Smooth muscle cell (in vitro differentiated cells): ENCODE measurements at regions not wholly inside any gene's neighbourhood (a gene's known extent, or its start where the extent isn't known, plus 50 kb on each side); places are given as distances from the start of the nearest gene placed in this dataset.

Experiments
- DNase-seq: peaks from one replicate; lab custom pipeline; 2025; ENCODE audit not compliant: unreplicated experiment; lab: John Stamatoyannopoulos, UW
- H2AFZ ChIP-seq: fragments of 200-600 bp; sonication (generic); 2 replicates; pipeline ENCODE4 v1.6.0; 2016; ENCODE audit warnings: antibody characterized with exemption, low read depth, mild to moderate bottlenecking
- H3F3A ChIP-seq: fragments of 200-600 bp; sonication (generic); 2 replicates; pipeline ENCODE4 v1.6.0; 2017; ENCODE audit warnings: antibody characterized with exemption, low read depth
- H3K27ac ChIP-seq: fragments of 200-600 bp; sonication (generic); 2 replicates; pipeline ENCODE4 v1.5.1; 2016; ENCODE audit warnings: low read depth, mild to moderate bottlenecking
- H3K27me3 ChIP-seq: fragments of 200-600 bp; sonication (generic); 2 replicates; pipeline ENCODE4 v1.6.1; 2016; ENCODE audit warnings: low read depth, mild to moderate bottlenecking
- H3K36me3 ChIP-seq: fragments of 200-600 bp; sonication (generic); 2 replicates; pipeline ENCODE4 v1.5.1; 2016; ENCODE audit warnings: low read depth
- H3K4me1 ChIP-seq: fragments of 200-600 bp; sonication (generic); 2 replicates; pipeline ENCODE4 v1.5.1; 2016; ENCODE audit warnings: low read depth
- H3K4me2 ChIP-seq: fragments of 200-600 bp; sonication (generic); 2 replicates; pipeline ENCODE4 v1.6.0; 2016; ENCODE audit warnings: mild to moderate bottlenecking
- H3K4me3 ChIP-seq: fragments of 200-600 bp; sonication (generic); 2 replicates; pipeline ENCODE4 v1.5.1; 2016; ENCODE audit warnings: mild to moderate bottlenecking
- H3K79me2 ChIP-seq: fragments of 200-600 bp; sonication (generic); 2 replicates; pipeline ENCODE4 v1.6.0; 2016; ENCODE audit warnings: low read depth, mild to moderate bottlenecking
- H3K9ac ChIP-seq: fragments of 200-600 bp; sonication (generic); 2 replicates; pipeline ENCODE4 v1.6.0; 2016; ENCODE audit warnings: low read depth
- H3K9me3 ChIP-seq: fragments of 200-600 bp; sonication (generic); replicated peaks from 2 replicates; pipeline ENCODE4 v1.5.1; 2016; ENCODE audit warnings: low read depth
- H4K20me1 ChIP-seq: fragments of 200-600 bp; sonication (generic); 2 replicates; pipeline ENCODE4 v1.6.0; 2016; ENCODE audit warnings: low read depth
- WGBS: methylation state at CpG from one replicate; pipeline ENCODE4 v1.1.7; 2016; ENCODE audit warnings: low lambda C conversion rate; 5-methylcytosine and 5-hydroxymethylcytosine counted together
- TF ChIP-seq, protein P1 (sequence below): fragments of 200-600 bp; sonication (generic); IDR thresholded peaks from 2 replicates; pipeline ENCODE4 v1.5.1; 2017; ENCODE audit warnings: borderline replicate concordance, mild to moderate bottlenecking, antibody characterized with exemption; ENCODE audit not compliant: insufficient read depth, poor library complexity, severe bottlenecking

DNA sequence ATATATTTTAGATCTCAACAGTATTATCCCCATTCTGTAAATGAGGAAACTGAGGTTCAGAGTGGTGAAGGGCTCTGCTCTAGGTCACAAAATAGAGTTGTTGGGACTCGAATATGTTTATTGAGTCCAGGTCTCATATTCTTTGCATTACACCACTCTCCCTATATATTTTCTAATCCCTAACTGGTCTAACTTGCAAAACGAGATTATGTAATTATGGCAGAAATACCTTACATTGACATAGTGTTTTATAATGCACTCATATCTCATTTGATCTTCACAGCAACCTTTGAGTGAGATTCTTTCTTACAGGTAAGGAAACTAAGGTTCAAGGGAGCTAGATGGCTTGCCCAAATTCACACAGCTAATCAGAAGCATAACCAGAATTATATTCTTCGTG lies 106.9 kb upstream of the LRIG3 start:
- 86% methylated on average over 3 of the region's 3 CpGs for WGBS
- no peaks in the 10 kb centered on the region for H3K4me1 ChIP-seq

GRCh38 chr12:59023861-59024424 lies 103.6 kb upstream of the LRIG3 start:
- H3K9me3 ChIP-seq, result no peaks in the 10 kb centered on the region
- no peaks in the 10 kb centered on the region for H3K27me3 ChIP-seq
- H3K4me3 ChIP-seq, result no peak overlapping the region
- TF ChIP-seq, protein P1, sequence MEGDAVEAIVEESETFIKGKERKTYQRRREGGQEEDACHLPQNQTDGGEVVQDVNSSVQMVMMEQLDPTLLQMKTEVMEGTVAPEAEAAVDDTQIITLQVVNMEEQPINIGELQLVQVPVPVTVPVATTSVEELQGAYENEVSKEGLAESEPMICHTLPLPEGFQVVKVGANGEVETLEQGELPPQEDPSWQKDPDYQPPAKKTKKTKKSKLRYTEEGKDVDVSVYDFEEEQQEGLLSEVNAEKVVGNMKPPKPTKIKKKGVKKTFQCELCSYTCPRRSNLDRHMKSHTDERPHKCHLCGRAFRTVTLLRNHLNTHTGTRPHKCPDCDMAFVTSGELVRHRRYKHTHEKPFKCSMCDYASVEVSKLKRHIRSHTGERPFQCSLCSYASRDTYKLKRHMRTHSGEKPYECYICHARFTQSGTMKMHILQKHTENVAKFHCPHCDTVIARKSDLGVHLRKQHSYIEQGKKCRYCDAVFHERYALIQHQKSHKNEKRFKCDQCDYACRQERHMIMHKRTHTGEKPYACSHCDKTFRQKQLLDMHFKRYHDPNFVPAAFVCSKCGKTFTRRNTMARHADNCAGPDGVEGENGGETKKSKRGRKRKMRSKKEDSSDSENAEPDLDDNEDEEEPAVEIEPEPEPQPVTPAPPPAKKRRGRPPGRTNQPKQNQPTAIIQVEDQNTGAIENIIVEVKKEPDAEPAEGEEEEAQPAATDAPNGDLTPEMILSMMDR, result no peak
- no peaks in the 10 kb centered on the region for H3K4me1 ChIP-seq
- no peak overlapping the region for H3K9ac ChIP-seq
- H3F3A ChIP-seq, result no peaks in the 10 kb centered on the region
- 91% methylated on average over 4 of the region's 4 CpGs for WGBS
- no peaks in the 10 kb centered on the region for H3K79me2 ChIP-seq
- no peak overlapping the region for H3K4me2 ChIP-seq
- H3K36me3 ChIP-seq, result no peaks in the 10 kb centered on the region
- DNase-seq, result no peak
- H4K20me1 ChIP-seq, result no peaks in the 10 kb centered on the region
- no peak overlapping the region for H2AFZ ChIP-seq
- no peak overlapping the region for H3K27ac ChIP-seq

More for the DNA sequence above, 106.9 kb upstream of the LRIG3 start:
- Histone ChIP-seq H3K9me3 (no peaks in the 10 kb centered on the region), H3F3A (no peaks in the 10 kb centered on the region), H3K4me2 (no peak overlapping the region), H2AFZ (no peak overlapping the region), H3K4me3 (no peak overlapping the region), H3K79me2 (no peaks in the 10 kb centered on the region), H3K36me3 (no peaks in the 10 kb centered on the region), H3K9ac (no peak overlapping the region), H4K20me1 (no peaks in the 10 kb centered on the region), H3K27ac (no peak overlapping the region), H3K27me3 (no peaks in the 10 kb centered on the region)
- DNase-seq, result no peak
- TF ChIP-seq, protein P1, result no peak

- Histone ChIP-seq H3K36me3 (no peaks in the 10 kb centered on the region), H3K9ac (no peak overlapping the region), H3K4me1 (no peaks in the 10 kb centered on the region), H3K79me2 (no peaks in the 10 kb centered on the region), H3K4me2 (no peak overlapping the region), H3K27me3 (no peaks in the 10 kb centered on the region), H4K20me1 (no peaks in the 10 kb centered on the region), H3K9me3 (no peaks in the 10 kb centered on the region), H3K4me3 (no peak overlapping the region), H3K27ac (no peak overlapping the region), H2AFZ (no peak overlapping the region), H3F3A (no peaks in the 10 kb centered on the region)
- DNase-seq, result no peak
- TF ChIP-seq, protein P1, result no peak
- WGBS, result 93% methylated on average over 14 of the region's 14 CpGs
Observed at GRCh38 chr12:59020073-59020946, 100.0 kb upstream of the LRIG3 start.

DNA sequence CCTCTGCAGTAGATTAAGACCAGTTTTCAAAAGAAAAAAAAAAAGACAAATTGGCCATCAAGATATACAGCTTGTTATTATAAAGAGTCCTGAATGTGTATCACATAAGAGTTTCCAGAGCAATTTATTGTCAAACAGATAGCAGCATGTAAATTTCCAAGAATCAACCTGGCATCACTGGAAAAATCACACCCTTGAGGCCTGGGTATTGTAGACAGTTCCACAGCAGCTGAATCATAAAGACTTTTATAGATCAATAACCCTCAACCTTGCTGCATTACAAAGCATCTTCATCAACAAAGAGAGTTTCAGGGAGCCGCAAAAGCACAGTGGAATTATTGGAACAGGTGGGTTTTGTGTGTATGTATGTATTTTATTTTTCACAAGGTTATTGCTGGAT lies 94.6 kb upstream of the LRIG3 start:
- TF ChIP-seq, protein P1, result no peak
- H4K20me1 ChIP-seq, result no peaks in the 10 kb centered on the region
- H3K36me3 ChIP-seq, result no peaks in the 10 kb centered on the region
- no peaks in the 10 kb centered on the region for H3K9me3 ChIP-seq
- no peaks in the 10 kb centered on the region for H3K27me3 ChIP-seq
- H3F3A ChIP-seq, result no peaks in the 10 kb centered on the region
- H2AFZ ChIP-seq, result no peak overlapping the region
- H3K4me2 ChIP-seq, result no peak overlapping the region
- WGBS, result 100% methylated on average over 1 of the region's 1 CpG
- no peak overlapping the region for H3K27ac ChIP-seq
- no peak overlapping the region for H3K9ac ChIP-seq
- no peaks in the 10 kb centered on the region for H3K4me1 ChIP-seq
- DNase-seq, result no peak
- no peak overlapping the region for H3K4me3 ChIP-seq
- no peaks in the 10 kb centered on the region for H3K79me2 ChIP-seq
